ENCODE measurements at regions not wholly inside any gene's neighbourhood (a gene's known extent, or its start where the extent isn't known, plus 50 kb on each side); places are given as distances from the start of the nearest gene placed in this dataset.
A peak's percentile ranks its signal among the peaks of the same experiment; 100 is the strongest.

DNA sequence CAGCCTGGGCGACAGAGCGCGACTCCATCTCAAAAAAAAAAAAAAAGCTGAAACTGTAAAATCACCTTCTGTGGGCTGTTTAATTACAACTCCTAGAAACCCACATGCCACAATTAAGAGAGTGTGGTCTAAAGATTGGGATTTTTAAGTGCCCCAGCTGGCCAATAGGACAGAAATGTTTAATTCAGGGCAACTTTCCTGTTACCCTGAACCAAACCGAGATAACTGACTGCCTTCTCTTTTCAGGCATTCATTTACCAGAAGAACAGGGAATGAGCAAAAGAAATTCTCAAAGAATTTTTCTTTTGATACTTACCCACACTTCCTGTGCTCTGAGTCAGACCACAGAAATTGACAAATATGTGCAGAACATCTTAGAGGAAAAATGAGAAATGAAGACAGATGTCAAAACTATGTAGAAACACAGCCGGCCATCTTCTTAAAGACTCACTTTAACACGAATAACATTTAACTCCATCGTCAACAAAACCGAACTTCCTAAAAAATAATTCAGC is 221.3 kb upstream of the DAPK1 start:
- no peak for TF ChIP-seq CTCF (IDR thresholded peaks at IDR 0.05; ENCODE audit: low read length, missing control alignments)
- no peak overlapping the region for H3K4me3 ChIP-seq (replicated peaks; ENCODE audit: low read depth, low read length)
- DNase-seq (ENCODE audit: low read depth), result peak; percentile 81

GRCh38 chr9:87276851-87277261 is 220.8 kb upstream of the DAPK1 start:
- no peak overlapping the region for H3K4me3 ChIP-seq (replicated peaks; ENCODE audit: low read depth, low read length)
- DNase-seq (ENCODE audit: low read depth), result peak; percentile 35
- TF ChIP-seq CTCF (IDR thresholded peaks at IDR 0.05; ENCODE audit: low read length, missing control alignments), result no peak

DNA sequence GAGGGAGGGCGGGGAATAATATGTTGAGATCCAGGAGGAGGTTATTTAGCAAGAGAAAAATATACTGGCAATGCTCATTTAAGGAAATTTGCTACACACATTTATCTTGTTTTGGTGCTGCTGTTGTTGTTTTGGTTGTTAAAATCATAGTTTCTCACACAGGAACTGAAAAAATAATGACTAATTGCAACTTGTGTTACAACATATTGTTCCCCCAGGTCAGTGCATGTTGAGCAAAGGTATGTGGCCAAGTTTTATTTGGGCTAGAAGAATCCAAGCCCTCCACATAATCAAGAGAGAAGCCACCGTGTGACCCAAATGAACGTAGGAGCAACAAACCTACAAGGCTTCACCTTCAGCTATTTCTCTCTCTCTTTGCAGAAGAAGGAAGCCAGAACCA is 220.3 kb upstream of the DAPK1 start:
- TF ChIP-seq CTCF (IDR thresholded peaks at IDR 0.05; ENCODE audit: low read length, missing control alignments), result no peak
- H3K4me3 ChIP-seq (replicated peaks; ENCODE audit: low read depth, low read length), result no peak overlapping the region
- DNase-seq (ENCODE audit: low read depth), result peak; percentile 38

- no peak overlapping the region for H3K4me3 ChIP-seq (replicated peaks; ENCODE audit: low read depth, low read length)
- no peak for DNase-seq (ENCODE audit: low read depth)
- TF ChIP-seq CTCF (IDR thresholded peaks at IDR 0.05; ENCODE audit: low read length, missing control alignments), result no peak
Observed at GRCh38 chr9:87278971-87279733, 218.5 kb upstream of the DAPK1 start.

DNA sequence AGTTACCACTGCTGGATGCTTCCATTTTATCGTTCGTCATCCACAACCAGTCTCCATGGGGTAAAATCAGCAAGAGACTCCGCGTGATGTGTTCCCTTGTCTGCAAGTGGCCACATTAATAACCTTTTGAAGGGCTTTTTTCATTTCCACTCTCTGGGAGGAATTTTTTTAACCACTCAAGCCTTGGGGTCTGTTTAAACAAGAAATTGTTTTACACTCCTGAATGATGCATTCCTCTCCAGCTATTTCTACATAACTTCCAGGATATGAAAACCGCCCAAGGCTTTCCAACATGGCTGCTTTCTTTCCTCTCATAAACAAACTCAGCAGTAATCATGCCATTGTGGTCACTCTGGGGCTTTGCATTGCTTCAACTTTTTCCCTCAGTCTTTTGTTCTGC is 217.2 kb upstream of the DAPK1 start:
- no peak overlapping the region for H3K4me3 ChIP-seq (replicated peaks; ENCODE audit: low read depth, low read length)
- peak; percentile 38 for DNase-seq (ENCODE audit: low read depth)
- TF ChIP-seq CTCF (IDR thresholded peaks at IDR 0.05; ENCODE audit: low read length, missing control alignments), result no peak

DNA sequence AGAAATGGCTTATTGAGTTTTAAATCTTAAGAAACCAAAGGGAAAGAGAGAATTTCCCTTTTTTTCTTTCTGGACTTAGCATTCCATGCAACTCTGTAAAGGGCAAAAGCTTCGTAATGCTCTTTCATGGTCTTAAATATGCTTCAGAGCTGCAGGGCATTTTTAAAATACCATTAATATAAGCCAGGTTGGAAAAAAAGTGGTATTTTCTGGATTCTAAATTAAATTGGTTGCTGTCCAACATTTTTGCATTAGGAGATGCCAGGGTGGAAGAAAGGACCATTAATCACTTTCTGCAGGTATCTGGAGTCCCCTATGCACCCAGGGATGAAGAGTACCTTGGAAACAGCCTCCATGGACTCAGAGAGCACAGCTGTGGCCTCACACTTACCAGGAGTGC is 215.1 kb upstream of the DAPK1 start:
- TF ChIP-seq CTCF (IDR thresholded peaks at IDR 0.05; ENCODE audit: low read length, missing control alignments), result no peak
- DNase-seq (ENCODE audit: low read depth), result no peak

GRCh38 chr9:87283585-87283984 is 214.1 kb upstream of the DAPK1 start:
- DNase-seq (ENCODE audit: low read depth), result no peak
- TF ChIP-seq CTCF (IDR thresholded peaks at IDR 0.05; ENCODE audit: low read length, missing control alignments), result no peak

More for the DNA sequence above, 215.1 kb upstream of the DAPK1 start:
- H3K4me3 ChIP-seq (replicated peaks; ENCODE audit: low read depth, low read length), result no peak overlapping the region

More at GRCh38 chr9:87283585-87283984, 214.1 kb upstream of the DAPK1 start:
- no peak overlapping the region for H3K4me3 ChIP-seq (replicated peaks; ENCODE audit: low read depth, low read length)
